HG03025 (cell line): ENCODE measurements at regions not wholly inside any gene's neighbourhood (a gene's known extent, or its start where the extent isn't known, plus 50 kb on each side); places are given as distances from the start of the nearest gene placed in this dataset.
"Not testable (repeated sequence)": the region's sequence is repeated elsewhere in the genome, so short reads cannot be mapped to it uniquely, and the experiment has no call there.

ENCODE experiments used
- ATAC-seq: cut with Tn5 transposase; IDR thresholded peaks from one replicate; pipeline ENCODE4 v1.9.1; 2021; ENCODE audit warnings: mild to moderate bottlenecking, moderate library complexity; ENCODE audit not compliant: unreplicated experiment, low FRiP score

DNA sequence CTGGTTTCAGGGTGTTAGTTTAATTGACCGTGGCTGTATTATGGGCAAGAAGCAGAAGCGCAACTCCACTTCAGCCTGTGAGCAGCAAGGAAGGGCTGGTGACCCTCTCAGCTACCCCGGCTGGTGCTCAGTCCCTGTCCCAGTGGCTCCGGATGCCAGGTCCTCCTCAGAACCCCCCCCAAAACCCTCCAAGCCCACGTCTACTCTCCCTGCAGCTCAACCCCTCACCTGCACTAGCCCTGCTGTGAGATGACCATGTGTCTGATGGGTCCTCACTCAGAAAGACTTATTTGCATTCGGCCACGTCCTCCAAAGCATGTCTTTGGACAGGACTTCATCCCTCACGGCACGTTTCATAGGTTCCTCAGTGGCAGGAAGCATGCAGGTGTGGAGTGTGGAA lies 119.7 kb upstream of the ALKAL2 start:
- no peak for ATAC-seq

DNA sequence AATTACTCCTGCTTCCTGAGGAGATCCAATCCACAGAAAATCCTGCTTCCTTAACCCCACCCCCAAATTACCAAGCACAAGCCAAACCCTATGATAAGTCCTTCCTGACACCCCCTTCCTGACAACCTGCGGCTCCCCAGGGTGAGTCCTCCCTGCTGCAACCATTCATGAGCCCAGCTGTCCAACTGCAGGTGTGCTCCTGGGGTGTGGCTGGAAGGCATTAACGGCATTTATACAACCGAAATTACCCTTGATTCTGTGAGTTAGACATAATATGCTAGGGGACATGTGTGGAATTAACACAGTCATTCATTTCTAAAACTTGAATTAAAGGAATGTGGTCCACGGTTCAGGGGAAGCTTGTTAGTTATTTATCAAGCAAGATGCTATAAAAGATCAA lies 119.0 kb upstream of the ALKAL2 start:
- ATAC-seq = no peak

DNA sequence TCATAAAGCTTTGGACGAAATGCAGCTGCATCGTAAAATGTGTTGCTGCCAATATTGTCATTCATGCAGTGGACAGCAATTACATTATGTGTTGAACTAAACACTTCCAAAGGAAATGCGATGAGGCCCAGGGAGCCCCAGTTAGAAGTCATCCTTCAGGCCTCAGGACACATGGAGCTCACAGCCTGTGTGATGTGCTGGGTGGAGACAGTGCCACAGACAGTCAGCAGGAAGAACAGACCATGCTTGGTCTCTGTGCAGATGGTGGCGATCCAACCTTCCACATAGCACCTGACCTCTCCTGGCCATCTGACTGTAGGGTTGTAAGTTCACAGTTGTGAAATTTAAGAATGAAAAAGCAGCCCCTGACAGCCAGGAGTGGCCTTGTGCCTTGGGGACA lies 118.3 kb upstream of the ALKAL2 start:
- no peak for ATAC-seq

DNA sequence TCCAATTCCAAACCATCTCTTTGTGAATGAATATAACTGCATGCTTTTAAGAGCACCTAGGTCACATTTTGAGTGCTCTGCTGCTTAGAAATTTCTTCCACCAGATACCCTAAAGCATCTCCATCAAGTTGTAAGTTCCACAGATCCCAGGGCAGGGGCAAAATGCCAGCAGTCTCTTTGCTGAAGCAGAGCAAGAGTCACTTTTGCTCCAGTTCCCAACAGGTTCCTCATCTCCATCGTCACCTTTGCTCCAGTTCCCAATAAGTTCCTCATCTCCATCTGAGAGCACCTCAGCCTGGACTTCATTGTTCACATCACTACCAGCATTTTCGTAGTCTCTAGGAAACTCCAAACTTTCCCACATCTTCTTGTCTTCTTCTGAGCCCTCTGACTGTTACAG lies 116.7 kb upstream of the ALKAL2 start:
- ATAC-seq = no peak

DNA sequence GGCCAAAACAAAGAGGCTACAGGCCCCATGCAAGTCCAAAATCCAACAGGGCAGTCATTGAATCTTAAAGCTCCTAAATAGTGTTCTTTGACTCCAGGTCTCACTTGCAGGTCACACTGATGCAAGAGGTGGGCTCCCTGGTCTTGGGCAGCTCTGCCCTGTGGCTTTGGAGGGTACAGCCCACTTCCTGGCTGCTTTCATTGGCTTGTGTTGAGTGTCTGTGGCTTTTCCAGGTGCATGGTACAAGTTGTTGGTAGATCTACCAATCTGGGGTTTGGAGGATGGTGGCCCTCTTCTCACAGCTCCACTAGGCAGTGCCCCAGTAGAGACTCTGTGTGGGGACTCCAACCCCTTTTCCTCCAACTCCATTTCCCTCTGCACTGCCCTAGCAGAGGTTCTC lies 115.8 kb upstream of the ALKAL2 start:
- ATAC-seq = no peak

DNA sequence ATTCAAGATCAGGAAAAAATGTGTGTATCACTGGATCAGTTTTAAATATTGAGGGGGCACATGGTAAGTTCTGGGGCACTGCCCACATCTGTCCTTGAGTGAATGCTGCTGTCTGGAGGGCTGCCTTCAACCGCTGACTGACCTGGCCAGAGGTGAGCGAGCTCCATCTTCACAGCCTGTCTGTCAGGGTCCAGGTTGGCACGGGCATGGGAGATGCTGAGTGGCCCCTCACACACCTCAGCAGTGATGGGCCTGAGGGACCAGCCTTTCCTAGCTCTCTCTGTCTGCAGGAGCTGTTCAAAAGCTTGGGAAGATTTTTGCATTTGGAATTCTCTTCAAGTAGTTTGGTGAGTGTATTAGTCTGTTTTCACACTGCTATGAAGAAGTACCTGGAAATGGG lies 114.8 kb upstream of the ALKAL2 start:
- ATAC-seq = no peak

DNA sequence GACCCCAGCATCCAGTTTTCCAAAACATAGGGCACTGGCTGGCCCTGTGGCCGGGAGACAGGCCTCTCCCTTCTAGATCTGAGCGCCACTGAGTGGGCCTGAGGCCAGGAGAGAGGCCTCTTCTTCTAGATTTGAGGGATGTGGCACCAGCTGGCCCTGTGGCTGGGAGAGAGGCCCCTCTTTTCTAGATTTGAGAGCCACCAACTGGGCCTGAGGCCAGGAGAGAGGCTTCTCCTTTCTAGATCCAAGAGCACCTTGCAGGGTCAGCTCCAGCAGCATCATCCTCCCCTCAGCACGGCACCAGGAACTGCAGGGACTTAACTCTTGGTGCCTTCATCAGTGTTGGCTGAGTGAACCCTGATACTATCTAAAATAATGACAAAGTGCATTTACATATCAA lies 114.3 kb upstream of the ALKAL2 start:
- no peak for ATAC-seq

DNA sequence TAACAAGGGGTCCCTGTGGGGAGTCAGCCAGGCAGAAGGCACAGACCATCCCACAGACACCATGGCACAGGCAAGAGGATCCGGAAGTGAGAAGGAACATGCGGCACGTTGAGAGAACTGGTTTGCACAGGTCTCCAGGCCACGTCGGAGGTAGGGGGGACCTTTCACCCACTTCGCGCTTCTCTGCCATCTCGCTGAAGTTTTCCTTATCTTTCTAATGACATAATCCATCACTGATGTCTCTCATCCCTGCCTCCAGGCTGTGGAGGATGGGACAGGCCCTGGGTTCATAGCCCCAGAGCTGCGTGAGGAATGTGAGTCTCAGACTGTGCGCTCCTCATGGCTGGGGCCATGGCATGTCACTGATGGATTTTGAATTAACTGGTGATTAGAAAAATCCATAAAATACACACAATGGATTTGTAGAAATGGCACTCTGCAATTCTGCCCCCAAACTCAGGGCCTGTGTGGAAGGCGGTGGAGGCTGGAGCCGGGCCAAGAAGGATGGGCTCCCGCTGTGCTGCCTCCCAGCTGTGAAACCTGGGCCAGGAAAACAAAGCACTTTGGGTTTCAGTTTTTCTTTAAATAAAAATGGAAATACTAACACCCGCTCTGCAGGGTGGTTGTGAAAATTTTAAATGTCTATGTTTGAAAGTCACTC lies 113.3 kb upstream of the ALKAL2 start:
- ATAC-seq = no peak

DNA sequence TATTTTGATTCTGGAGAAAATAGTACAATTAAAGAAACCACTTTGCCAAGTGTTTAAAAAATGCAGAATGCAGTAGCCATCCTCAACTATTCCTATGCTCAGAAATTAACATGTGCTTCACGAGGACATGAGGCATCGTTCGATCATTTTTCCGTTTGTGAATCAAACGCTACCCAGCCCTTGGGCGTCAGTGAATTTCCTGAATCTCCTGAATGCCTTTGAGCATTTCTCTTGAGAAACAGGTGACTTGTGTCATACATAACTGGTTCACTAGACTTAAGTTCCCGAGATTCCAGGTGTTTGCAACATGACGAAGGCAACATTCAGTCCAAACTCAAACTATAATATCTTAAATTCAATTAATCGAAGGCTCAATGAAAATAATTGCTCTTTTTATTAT lies 110.0 kb upstream of the ALKAL2 start:
- no peak for ATAC-seq

DNA sequence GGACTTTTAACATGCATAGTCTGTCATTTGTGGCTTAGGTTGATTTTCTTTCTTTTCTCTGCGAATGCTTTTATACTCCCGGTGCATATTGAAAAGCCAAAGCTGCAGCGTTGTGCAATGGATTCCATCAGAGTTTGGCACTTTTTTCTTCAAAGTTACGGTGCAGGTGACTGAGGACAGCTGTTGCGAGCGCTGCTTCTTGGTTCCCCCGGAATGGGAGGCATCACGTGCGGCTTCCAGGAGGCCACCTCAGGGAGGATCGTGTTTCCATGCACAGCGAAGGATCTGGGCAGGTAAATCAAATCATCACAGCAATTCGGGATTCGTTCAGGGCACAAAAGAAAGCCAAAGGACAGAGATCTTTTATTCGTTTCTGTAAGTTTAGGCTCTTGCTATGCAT lies 109.6 kb upstream of the ALKAL2 start:
- ATAC-seq = no peak

DNA sequence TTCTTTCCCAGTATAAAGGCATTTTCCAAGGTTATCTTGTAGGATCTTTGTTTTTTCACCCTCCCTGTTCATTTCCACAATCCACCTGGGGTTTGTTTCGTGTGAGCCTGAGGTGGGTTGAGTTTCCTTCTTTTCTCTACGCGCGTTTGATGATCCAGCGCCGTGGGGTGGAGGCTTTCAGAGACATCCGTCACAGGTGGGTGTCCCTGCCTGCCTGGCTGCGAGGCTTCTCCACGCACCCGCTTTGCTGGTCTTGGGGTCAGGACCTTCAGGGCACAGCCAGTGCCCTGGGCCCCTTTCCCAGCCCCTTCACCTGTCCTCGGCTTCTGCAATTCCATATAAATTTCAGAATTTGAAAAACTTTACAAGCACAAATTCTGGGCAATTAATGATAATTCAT lies 109.0 kb upstream of the ALKAL2 start:
- ATAC-seq = no peak

DNA sequence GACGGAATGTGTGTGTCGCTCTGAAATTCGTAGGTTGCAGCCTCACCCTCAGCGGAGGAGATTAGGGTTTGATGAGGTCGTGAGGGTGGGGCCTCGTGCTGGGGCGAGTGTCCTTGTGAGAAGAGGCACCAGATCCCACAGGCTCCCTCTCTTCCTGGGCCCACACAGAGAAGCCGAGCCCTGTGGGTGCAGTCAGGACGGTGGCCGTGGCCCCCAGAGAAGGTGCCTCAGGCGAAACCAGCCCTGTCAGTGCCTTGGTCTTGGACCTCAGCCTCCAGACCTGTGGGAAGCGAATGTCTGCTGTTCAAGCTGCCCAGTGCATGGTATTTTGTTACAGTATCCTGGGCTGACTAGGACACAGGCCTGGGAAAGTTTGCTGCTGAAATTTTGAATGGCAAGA lies 108.0 kb upstream of the ALKAL2 start:
- ATAC-seq = no peak

DNA sequence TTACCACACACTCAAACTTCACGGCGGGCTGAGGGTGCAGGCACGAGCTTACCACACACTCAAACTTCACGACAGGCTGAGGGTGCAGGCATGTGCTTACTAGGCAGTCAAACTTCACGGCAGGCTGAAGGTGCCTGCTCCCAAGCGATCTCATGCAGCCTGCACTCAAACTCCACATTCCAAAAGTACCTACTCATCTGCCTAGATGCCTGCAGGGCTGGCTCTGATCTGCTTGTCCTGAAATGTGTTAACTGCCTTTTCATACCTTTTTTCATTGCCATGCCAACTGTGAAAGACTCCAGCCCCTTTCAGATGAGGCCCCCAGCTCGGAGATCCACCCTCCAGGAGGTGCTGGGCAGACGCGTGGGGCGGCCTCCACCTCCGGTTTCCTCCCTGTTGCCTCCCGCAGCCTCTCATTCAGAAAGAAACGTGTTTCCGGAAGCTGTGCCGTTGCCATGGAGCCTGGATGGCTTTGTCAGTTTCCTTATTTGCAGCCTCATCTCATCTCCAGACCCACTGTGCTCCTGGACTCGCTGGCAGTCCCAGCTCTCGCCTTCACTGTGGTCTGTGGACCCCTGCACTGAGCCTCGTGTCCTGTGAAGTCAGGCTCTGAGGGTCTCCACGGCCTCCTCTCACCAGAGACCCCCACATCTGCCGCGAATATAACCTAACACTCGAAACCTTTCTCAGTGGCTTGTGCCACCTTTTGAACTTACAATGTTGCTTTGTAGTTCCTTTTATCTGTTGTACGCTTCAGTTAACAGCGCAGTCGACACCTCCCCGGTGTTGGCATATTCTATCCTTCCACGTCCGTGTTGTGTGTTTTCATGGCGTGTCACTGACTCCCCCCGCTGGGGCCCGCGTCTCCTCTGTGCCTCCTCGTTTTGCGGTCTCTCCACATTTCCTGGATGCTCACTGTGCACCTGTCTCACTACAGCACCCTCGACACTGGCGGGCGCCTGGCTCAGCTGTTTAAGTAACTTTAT lies 106.1 kb upstream of the ALKAL2 start:
- no peak for ATAC-seq

DNA sequence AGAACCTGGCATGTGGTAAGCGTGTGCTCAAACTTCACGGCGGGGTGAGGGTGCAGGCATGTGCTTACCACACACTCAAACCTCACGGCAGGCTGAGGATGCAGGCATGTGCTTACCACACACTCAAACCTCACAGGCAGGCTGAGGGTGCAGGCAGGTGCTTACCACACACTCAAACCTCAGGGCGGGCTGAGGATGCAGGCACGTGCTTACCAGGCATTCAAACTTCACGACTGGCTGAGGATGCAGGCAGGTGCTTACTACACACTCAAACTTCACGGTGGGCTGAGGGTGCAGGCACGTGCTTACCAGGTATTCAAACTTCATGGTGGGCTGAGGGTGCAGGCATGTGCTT lies 105.0 kb upstream of the ALKAL2 start:
- no peak for ATAC-seq

DNA sequence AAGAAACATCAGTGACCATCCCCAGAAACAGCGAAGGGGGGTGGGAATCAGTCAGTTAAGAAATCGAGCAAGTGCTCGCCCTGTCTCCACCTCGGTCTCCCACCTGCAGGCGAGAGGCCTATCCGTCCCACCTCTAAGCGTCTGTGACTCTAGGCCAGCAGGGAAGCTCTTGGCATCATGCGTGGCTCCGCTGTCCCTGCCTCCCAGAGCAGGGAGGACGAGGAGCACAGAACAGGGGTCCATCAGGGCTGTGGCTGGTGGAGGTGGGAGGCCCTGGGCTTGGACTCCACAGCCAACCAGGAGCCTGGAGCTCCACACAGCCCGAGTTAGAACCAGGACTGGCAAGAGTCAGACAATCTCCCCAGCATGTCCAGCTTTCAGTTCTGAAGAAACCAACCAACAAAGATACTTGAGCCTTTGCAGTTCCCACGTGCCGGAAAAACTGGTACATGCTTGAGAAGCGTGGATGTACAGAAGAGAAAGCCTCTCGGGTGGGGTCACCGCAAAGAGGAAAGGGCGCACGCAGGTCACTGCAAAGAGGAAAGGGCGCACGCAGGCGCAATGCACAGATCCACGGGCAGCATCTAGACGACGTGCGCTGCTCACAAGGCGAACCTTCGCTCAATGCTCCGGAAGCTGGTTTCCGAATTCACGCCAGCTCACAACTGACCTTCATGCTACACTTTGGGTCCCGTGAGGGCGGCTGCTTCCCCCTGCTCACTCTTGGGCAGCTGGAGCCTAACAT lies 104.5 kb upstream of the ALKAL2 start:
- no peak for ATAC-seq

DNA sequence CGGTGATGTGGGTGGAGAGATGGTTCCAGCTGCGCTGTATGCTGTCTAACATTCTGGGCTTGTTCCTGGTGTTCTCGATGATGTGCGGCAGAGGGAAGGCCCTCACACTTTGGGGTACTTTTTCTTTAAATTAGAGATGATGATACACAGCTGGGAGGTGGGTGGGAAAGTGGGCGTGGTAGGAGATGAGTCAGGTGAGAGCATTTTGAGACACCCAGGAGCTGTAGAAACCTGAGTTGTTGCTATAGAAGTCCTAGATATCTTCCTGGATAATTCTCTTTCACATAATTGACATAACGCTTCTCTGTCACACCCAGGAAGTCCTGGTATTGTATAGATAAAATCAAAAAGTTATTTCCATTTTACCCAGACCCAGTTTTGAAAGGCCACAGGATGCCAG lies 103.8 kb upstream of the ALKAL2 start:
- no peak for ATAC-seq

DNA sequence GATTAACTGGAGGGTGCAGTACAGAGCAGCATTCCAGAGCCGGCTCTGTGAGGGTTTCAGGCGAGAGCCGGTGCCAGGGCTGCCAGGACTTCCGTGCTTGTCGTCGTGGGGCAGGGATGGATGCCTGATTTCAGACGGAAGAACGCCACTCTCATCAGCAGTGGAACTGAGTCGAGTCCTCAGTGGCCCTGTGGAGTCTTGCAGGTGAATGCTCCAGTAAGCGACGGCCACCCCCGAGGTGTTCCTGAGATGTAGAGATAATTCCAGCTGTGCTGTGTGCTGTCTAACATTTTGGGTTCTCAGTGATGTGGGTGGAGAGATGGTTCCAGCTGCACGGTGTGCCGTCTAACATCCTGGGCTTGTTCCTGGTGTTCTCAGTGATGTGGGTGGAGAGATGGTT lies 103.1 kb upstream of the ALKAL2 start:
- ATAC-seq = no peak

DNA sequence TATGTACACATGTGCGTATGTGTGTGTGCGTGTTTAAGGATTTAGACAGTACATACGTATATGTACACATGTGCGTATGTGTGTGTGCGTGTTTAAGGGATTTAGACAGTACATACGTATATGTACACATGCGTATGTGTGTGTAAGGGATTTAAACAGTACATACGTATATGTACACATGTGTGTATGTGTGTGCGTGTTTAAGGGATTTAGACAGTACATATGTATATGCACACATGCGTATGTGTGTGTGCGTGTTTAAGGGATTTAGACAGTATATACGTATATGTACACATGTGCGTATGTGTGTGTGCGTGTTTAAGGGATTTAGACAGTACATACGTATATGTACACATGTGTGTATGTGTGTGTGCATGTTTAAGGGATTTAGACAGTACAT lies 102.1 kb upstream of the ALKAL2 start:
- not testable (repeated sequence) for ATAC-seq

DNA sequence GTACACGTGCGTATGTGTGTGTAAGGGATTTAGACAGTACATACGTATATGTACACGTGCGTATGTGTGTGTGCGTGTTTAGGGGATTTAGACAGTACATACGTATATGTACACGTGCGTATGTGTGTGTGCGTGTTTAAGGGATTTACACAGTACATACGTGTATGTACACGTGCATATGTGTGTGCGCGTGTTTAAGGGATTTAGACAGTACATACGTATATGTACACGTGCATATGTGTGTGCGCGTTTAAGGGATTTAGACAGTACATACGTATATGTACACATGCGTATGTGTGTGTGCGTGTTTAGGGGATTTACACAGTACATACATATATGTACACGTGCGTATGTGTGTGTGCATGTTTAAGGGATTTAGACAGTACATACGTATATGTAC lies 100.9 kb upstream of the ALKAL2 start:
- ATAC-seq = not testable (repeated sequence)

DNA sequence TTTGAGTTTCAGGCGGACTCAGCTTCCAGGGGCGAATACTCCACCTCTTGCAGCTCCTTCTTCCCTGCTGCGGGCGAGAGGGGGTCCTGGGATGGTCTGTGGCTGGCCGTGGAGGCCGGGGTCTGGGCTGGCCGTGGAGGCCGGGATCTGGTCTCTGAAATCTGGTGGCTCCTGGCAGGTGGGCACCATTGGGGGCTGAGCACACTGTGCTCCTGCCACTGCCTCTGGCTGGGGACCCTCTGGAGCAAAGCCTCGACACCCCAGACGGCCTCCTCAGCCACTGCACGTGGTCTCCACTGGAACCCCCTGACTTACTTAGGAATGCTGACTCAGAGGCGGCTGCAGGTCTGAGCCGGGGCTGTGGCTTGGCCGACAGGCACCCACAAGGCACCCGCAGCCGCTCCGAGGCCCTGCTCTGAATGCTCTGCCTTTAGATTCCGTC lies 100.1 kb upstream of the ALKAL2 start:
- no peak for ATAC-seq

DNA sequence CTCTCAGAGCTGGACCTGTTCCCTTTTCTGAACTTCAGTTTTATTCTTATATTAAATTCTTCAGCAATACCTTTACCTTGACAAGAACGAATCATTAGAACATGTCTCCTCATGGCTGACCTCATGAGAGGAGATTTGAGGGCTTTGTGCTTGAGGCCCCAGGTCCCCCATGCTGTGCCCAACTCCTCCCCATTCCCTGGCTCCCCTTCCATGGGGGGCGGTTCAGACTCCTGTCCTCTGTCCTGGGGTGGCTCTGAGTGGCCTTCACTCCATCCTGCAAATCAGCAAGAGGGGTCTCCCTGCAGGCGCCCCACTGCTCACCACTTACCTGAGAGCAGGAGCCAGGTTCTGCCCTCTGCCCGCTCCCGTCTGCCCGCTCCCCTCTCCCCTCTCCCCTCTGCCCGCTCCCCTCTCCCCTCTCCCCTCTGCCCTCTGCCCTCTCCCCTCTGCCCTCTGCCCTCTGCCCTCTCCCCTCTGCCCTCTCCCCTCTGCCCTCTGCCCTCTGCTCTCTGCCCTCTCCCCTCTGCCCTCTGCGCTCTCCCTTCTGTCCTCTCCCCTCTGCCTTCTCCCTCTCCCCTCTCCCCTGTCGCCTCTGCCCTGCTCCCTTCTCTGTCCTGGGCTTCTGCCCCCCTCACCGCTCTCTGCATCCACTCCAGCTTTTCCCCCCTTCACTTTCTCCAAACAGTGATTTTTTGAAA lies 98.7 kb upstream of the ALKAL2 start:
- ATAC-seq = no peak
